ENCODE measurements at regions not wholly inside any gene's neighbourhood (a gene's known extent, or its start where the extent isn't known, plus 50 kb on each side); places are given as distances from the start of the nearest gene placed in this dataset.

DNA sequence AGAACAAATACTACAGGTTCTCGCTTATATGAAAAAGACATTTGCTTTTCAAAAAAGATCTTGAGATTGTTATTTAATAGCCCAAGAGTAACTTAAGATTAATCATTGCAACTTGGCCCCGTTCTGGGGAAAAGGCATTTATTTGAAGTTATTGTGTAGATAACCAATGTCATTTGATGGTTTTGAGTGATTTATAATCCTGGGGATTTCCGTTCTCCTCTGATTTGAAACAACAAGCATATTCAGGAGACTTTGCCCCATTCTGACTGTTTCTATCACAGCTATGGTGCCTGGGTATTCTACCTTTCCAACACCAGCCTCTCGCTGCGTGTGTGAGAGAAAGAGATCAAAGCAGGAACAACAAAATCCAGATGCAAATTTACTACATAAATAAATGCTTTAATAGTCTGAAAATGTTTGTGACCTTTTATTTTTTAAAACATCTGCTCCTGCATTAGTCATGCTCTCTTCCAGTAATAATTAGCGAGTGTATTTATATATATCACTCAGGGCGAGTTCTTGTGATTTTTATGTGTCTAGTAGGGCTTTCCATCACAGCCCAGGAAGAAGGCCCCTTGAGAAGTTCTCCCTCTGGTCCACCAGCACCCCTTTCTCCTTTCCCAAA is 197.9 kb upstream of the FOXQ1 start:
- no peak for DNase-seq

DNA sequence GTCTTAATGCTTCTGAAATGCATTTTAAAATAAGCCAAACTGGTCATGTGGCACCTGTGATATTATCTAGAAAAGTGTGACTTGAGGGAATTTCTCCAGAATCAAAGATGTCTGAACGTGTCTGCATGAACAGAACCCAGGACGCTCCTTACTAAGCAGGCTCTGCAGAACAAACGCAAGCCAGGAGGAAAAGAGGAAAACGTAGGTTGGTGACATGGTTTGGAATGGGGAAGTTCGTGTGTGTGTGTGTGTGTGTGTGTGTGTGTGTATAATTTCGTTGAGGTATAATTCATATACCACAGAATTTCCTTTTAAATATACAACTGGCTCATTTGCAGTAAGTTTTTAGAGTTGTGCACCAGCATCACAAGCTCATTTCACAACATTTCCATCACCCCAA is 200.5 kb upstream of the FOXQ1 start:
- DNase-seq, result no peak

DNA sequence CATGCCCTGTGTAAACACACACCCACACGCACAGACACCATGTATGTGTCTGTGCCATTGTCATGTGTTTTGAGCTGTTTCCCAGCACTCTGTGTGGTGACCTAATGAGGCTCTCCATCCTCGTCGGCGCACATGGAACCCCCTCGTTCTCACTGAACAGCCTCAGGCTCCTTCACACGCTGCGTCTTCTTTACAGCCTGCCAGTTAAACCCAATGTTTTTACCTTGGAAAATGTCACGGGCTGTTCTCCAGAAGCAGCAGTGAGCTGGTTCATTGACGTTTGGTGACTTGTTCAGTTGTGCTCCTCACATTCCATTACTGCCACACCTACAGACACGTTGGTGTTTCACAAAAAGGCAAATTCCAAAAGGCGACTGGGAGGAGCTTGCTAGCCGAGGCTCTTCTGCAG is 201.0 kb upstream of the FOXQ1 start:
- DNase-seq, result no peak

DNA sequence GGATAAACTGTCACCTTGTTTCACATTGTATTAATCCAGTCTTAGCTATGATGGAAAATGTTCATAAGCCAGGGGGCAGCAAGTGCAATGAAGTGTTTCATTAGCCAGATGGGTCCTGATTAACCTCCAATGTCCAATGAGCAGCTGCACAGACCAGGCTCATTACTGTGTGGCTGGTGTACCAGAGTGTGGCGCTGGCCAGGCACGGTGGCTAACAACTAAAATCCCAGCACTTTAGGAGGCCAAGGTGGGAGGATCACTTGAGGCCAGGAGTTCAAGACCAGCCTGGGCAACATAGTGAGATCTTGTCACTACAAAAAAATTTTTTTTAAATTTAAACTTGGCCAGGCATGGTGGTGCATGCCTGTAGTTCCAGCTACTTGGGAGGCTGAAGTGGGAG is 201.7 kb upstream of the FOXQ1 start:
- DNase-seq, result no peak

DNA sequence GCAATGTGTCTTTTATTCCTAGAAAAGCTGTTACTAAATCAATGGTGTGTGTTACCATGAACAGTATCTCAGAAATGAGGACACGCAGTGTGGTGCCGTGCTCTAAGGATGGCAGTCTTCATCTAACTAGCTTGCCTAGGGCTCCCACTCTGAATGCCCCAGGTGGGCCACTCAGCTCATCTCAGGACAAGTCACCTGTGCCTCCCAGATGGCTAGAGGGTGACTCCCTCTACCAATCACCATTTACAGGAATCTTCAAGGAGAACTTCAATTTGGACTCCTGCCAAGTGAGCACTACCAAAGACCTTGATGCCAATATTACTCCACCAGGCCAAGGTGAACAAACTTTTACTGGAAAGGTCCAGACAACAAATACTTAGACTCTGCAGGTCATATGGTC is 202.8 kb upstream of the FOXQ1 start:
- no peak for DNase-seq

DNA sequence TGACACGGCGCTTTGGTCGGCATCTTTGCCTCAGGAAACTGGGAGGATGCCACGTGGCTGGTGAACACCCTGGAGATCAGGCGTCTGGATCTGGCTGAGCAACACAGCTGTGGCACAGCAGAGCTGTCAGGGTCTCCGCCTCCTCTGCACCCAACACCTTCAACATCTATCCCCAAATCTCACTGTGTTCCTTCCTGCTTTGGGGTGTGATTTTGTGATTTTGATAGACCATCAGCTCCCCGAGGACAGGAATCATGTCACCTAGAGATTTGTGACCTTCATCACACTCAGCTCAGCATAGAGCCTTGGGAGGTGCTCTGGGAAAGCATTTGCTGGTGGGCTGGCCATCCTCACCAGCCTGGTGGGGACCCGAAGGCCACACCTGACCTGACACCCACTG is 203.7 kb upstream of the FOXQ1 start:
- no peak for DNase-seq

DNA sequence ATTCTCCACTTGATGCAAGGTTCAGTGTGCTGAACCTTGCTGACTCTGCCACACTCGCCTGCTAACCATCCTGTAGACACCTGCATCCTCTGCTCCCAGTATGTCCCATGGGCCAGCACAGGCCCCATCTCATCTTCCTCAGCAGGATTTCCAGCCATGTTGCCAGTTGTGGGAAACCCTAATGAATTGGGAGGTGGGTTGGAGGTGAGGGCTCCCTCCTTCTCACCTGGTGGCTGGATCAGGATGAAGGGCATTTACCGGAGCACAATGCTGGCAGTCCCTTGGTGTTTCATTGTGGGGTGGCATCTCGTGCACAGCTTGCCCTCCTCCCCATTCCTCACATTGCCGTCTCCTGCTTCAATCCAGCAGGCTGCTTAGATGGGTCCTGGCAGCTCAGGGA is 204.3 kb upstream of the FOXQ1 start:
- no peak for DNase-seq

DNA sequence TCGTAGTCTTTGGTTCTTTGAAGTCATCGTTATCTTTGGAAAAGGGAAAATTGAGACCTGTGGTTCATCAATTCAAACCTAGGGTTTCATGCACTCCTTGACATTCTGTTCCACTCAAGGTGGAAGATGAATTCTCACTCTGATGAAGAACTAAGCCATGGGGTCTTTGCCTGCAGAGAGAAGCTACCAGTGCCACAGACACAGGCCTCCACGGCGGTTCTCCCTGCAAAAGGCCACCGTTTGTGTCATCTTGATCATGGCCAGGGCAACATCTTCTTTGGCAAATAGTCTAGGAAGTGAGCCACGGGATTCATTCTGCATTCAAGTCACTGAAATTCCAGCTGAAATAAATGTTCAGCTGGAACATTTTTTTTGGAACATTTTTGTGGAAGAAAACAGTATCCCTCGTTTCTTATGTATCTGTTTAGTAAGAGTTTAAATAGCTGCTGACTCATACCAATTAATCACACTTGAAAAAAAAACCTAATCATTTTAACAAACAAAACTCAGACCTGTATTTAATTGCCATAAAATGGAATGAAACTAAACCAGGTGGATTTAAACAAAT is 206.0 kb upstream of the FOXQ1 start:
- DNase-seq, result no peak

DNA sequence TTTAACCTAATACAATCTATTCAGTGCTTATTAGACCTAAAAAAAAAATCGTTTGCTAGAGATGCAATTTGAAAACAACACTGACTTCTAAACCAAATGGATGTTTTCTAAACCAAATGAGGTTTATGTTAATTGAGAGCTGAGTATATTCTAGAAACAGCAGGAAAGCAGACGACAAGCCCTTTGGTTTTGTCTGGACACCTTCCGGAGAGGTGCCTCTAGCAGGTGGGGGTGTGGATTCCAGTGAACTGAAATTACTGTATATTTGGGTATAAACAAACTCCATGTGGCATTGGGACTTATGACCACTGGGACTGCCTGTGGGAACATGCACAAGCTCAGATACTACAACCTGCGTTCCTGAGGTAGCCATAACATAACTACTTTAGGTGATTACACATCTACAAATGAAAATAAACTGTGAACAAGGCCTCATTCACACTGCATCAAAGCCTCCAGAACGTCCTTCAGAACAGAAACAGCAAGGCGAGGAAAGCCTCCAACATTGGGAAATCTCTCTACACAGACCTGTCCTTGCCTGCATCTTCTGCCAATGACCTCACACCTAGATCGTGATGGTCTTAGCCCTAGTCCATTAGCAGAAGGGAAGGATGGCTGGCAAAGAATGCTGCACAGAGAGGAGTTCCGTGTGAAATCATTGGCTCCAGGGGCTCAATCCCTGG is 206.8 kb upstream of the FOXQ1 start:
- no peak for DNase-seq

DNA sequence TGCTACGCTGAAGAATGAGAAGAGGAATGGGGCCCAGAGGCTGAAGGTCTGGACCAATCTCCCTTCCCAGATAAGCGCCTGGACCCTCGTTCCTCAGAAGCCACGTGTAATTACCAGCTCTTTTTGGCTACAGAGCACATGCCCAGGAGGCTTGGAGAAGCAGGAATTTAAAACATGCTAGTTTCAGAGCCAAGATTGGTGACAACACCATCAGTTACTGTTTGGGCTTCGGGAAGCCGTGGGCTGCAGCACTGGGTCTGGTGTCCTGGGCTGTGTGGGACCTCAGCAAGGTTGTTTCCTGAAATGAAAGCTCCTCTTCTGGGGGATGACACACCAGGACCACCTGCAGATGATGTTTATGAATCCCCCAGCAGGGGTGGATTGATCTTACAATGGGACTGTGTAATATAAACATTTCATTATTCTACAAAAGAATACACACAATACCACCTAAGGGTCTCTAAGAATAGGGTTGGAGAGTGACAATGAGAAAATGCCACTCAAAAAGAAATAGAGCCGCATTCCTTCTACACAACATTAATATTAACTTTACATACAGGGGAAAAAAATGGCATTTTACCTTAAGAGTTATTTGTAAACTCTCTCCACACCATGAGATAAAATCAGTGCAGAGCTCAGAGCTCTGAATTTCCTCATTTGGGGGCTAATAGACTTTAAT is 207.8 kb upstream of the FOXQ1 start:
- no peak for DNase-seq

DNA sequence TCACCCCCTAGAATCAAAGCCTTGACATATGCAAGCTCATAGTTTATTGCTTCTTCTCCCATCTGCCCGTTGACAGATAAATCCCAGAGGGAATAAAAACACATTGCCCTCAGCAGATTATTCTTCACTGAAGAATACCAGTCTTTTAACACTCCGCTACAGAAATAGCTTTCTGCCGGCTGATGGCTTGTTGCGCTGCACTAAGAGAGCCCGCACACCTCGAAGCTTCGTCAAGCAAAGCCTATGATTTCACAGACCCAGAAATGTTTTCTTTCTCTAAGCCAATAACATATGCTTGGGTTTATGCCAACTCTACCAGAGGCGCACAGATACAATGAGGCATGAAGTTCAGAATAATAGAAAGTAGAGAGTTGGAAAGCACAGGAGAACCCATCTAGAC is 208.9 kb upstream of the FOXQ1 start:
- no peak for DNase-seq

DNA sequence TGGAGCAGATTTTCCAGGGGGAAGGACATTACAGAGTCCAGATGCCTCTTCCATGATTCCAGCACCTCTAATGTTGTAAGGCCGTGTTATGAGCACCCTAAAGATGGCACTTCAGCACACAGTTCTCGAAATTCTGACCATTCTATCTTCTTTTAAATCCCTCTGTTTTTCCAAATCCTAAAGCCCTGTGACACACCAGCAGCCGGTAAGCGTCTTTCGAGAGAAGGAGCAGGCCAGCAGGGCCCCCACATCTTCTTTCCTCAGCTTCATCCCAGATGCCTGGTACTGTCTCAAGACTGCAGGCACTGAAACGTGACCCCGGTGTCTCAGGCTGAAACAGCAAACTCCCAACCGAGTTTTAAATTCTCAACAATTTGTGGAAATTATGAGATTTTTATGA is 211.6 kb upstream of the FOXQ1 start:
- DNase-seq, result no peak

DNA sequence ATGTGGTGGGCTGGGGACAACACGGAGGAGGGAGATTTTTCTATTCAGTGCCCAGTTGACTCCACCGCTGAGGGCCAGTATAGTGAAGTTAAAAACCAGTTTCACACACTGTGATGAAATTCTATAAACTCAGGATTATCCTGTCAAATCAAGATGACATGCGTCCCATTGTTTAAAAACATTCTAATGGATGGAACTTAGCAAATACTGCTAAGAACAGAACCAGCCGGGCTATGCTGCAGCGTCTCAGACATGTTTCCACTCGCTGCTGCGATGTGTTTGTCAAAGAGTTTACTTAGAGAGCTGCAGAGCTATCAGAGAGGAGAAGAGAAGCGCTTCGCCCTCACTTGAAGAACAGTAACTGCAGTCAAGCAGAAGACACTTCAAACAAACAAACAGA is 212.6 kb upstream of the FOXQ1 start:
- DNase-seq, result no peak

DNA sequence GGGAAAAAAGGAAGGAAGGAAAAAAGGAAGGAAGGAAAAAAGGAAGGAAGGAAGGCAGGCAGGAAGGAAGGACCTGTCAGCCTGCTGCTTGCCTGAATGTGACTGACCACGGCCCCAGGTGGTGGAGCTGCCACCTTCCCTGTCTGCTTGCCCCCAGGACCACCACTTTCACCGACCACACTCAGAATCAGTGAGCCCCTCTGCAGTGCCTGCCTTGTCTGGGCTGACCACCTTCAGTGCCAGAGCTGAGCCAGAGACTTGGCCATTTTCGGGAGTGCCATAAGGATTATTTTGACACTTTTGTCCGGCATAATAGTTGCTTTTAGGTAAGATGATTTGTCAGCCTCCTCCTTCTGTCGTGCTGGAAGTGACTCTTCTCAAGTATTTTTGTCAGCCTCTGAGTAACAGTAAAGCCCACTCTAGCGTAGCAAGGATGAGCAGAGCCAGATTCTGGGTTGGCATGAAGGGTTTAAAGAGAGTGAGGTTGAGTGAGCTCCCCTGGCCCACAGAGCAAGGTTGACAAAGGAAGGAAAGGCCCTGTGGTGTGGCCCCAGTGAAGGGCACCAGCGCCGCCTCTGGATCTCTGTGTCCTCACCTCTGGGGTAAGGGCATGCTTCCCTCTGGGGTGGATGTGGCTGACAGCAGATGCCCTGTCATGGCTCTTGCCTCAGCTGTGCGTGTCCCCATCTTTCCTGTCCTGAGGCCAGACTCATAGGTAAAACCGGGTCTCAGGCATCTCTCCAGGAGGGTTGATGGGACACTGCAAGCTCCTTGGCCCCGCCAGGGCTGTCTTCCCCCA is 214.7 kb upstream of the FOXQ1 start:
- no peak for DNase-seq

DNA sequence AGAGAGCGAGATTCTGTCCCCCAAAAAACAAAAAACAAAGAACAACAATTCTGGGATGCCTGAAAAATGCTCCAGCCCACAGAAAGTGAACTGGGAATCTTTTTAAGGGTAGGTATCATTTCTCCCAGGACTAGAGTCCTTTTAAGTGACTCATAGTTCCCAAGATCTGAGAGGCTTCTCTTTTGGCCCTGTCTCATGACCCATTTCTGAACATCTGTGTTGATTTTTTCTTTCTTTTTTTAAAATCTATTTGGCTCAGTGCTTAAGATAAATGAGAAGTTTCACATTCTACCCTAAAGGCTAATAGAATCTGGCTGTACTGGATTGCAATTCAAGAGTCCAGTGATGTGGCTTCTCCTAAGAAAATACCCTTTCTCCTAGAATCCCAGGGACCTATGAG is 217.6 kb upstream of the FOXQ1 start:
- DNase-seq, result no peak

DNA sequence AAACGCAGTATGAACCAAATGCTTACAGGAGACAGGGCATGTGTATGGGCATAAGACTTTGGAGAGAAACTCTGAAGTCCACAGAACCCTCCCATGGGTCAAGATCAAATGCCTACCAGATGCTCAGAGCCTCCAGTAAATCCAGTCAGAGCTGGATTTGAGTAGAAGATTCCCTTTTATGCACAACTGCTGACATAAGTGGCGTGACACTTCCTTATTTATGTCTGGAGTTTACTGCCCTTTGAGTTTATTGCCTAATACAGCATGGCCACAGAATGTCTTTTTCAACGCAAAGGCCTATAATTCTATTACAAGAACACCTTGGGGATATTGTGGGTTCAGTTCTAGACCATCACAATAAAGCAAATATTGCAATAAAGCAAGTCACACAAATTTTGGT is 220.0 kb upstream of the FOXQ1 start:
- DNase-seq, result no peak

DNA sequence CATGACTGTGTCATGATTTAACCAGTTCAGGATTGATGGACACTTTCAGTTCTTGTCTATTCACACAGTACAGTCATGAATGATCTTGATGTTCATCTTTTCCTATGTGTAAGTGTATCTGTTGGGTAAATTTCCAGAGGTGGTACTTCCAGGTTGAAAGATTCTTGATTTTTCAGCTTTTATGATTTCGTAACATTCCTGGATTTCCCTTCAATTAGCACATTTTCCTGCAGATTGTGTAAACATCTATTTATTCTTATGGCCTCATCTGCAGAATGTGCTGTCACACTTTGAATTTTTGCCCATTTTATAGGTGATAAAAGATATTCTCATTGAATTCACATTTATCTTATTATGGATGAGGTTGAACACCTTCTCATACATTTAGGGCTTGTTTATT is 222.0 kb upstream of the FOXQ1 start:
- no peak for DNase-seq

DNA sequence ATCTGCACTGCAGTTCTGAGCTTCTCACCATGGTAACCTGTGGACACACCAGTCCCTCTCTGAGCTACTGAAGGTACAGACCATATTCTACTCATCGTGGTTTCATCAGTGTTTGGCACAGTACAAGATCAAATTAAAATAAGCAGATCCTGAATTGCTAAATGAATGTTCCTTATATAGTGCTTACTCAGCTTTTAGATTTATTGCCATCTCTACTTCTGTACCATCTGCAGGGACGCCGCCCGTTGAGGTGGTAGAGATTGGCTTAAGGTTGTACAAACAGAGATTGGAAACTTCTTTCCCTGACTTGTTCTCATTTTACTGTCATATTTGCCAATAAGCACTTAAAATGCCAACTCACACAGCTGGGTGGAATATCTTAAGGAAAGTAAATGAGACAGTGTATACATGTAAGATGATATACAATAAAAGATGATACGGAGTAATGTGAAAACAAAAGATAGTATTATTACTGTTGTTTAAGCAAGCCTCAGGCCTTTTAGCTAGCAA is 223.4 kb upstream of the FOXQ1 start:
- no peak for DNase-seq

DNA sequence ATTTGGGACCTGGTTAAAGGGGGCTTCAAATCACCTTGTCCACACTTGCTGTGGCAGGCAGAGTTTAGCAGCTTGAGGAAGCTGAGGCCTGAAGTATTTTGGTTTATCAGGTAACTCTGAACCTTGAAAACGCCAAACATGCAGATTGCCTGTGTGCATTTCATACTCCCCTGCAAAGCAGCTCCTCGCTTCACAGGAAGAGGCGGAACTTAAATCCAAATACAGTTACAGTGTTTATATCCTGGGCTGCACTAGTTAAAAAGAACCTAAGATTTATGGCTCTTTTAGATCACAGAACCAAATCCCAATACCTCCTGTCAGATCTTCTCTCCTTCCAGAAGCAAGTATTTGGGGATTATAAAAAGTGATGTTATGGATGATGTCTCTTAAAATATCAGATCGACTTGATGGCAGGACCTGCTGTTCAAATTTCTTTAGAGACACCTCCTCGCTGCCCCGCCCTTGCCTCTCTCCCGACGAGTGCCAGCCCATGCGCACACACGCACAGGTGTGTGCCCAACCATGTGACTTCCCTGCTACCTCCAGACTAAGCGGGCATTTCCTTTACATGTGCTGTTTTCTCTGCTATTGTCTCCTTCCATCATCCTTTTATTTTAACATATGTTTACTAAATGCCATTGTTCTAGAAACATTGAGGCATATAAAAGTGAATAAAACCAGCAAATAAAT is 224.6 kb upstream of the FOXQ1 start:
- DNase-seq, result no peak

DNA sequence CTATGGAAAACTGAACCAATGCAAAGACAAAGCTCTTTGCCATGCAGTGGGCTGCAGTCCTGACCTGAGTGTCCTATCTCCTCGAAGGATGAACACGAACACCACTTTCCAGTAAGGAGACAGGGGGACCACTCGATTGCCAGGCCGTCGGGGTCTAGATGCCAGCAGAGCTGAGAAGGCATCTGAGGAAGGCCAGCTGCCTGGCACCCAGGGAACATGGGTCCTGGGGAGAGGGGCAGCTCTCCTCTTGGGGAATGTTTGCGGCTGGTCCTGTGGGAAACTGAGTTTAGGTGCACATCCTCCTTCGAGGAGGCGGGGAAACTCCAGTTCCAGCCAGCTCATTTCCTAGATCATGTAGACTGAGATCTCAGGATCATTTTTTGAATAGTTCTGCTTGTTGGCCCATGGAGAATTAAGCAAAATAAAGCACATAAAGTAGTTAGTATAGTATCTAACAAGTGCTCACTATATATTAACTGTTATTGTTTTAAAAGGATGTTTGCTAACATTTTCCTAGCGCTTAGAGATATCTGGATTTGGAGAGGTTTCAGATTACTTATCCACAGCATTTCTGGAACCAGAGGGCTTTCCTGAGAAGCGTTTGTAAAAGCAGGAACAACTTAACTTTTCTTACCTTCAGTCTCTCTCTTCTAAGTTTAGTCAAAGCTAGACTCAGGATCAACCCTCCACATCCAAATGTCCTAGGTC is 225.3 kb upstream of the FOXQ1 start:
- no peak for DNase-seq

DNA sequence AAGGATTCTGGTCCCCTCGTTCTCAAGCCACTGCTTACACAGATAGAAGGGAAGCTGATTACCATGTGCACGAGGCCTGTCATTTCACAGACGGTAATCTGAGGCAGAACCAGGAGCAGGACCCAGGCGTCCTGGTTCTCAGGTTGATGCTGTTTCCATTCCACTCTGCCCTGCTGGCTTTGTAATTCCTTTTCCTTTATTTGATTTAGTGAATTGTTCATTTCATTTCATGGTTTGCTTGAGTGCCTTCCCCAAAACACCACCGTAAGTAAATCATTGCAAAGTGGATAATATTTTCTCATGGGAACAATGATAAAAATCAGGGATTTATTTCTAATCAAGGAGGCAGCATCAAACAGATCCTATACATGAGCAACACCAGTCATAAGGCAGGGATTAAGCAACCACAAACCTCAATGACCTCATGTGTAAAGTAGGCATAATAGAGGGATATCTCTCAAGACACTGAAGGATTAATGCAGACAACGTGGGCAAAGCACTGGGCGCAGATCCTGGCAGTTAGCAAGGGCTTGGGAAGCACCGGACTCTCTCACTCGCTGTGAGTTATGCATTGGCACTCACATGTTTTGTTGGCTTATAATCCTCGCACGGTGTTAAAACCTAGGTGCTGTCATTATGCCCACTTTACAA is 229.5 kb upstream of the FOXQ1 start:
- DNase-seq, result no peak
